Renal cortex interstitium (tissue), 11 donors: ENCODE measurements at regions not wholly inside any gene's neighbourhood (a gene's known extent, or its start where the extent isn't known, plus 50 kb on each side); places are given as distances from the start of the nearest gene placed in this dataset.

ENCODE experiments used
- DNase-seq, 11 donors: peaks; one replicate each; pipeline ENCODE4 v3.0.0-alpha.2; 2013; ENCODE audit warnings: low read depth in 9 of 11, low spot score in 4 of 11; ENCODE audit errors: extremely low read depth in 1 of 11

GRCh38 chr22:48369789-48370507 is 1457.7 kb downstream of the BRD1 start:
- DNase-seq = no peak

- DNase-seq = no peak
Observed at GRCh38 chr22:48368975-48369525, 1458.6 kb downstream of the BRD1 start.

- no peak for DNase-seq
Observed at GRCh38 chr22:48367731-48368130, 1459.9 kb downstream of the BRD1 start.

GRCh38 chr22:48366591-48366990 is 1461.1 kb downstream of the BRD1 start:
- DNase-seq = no peak

GRCh38 chr22:48366056-48366455 is 1461.6 kb downstream of the BRD1 start:
- no peak for DNase-seq

GRCh38 chr22:48365386-48365785 is 1462.3 kb downstream of the BRD1 start:
- no peak for DNase-seq

GRCh38 chr22:48362721-48363404 is 1464.8 kb downstream of the BRD1 start:
- no peak for DNase-seq

GRCh38 chr22:48361099-48361639 is 1466.5 kb downstream of the BRD1 start:
- DNase-seq = no peak

GRCh38 chr22:48359613-48359965 is 1468.1 kb downstream of the BRD1 start:
- no peak for DNase-seq

- DNase-seq = no peak
Observed at GRCh38 chr22:48358886-48359612, 1468.6 kb downstream of the BRD1 start.

- no peak for DNase-seq
Observed at GRCh38 chr22:48357961-48358360, 1469.7 kb downstream of the BRD1 start.

- DNase-seq = no peak
Observed at GRCh38 chr22:48357196-48357595, 1470.5 kb downstream of the BRD1 start.

GRCh38 chr22:48356731-48357130 is 1470.9 kb downstream of the BRD1 start:
- no peak for DNase-seq

GRCh38 chr22:48354096-48354495 is 1473.6 kb downstream of the BRD1 start:
- no peak for DNase-seq

GRCh38 chr22:48353116-48353947 is 1474.3 kb downstream of the BRD1 start:
- no peak for DNase-seq

- no peak for DNase-seq
Observed at GRCh38 chr22:48352086-48352911, 1475.4 kb downstream of the BRD1 start.

- no peak for DNase-seq
Observed at GRCh38 chr22:48351376-48352085, 1476.1 kb downstream of the BRD1 start.
